ENCODE measurements at regions not wholly inside any gene's neighbourhood (a gene's known extent, or its start where the extent isn't known, plus 50 kb on each side); places are given as distances from the start of the nearest gene placed in this dataset.

- no peak for DNase-seq (ENCODE audit: low spot score)
- intact Hi-C loops (cut with DNase I): no loop called here
Observed at GRCh38 chr11:104830508-104830907, 67.8 kb downstream of the CASP12 start.

GRCh38 chr11:104830080-104830479 is 68.2 kb downstream of the CASP12 start:
- DNase-seq (ENCODE audit: low spot score): no peak
- intact Hi-C loops (cut with DNase I): no loop called here

- DNase-seq (ENCODE audit: low spot score): no peak
- intact Hi-C loops (cut with DNase I): no loop called here
Observed at GRCh38 chr11:104826772-104827171, 71.5 kb downstream of the CASP12 start.

- intact Hi-C loops (cut with DNase I): no loop called here
Observed at GRCh38 chr11:104823657-104824056, 74.6 kb downstream of the CASP12 start.

GRCh38 chr11:104820431-104820830 is 77.8 kb downstream of the CASP12 start:
- DNase-seq (ENCODE audit: low spot score): no peak
- intact Hi-C loops (cut with DNase I): no loop called here

More at GRCh38 chr11:104823657-104824056, 74.6 kb downstream of the CASP12 start:
- DNase-seq (ENCODE audit: low spot score): no peak

- DNase-seq (ENCODE audit: low spot score): no peak
- intact Hi-C loops (cut with DNase I): no loop called here
Observed at GRCh38 chr11:104819603-104820002, 78.7 kb downstream of the CASP12 start.

- no peak for DNase-seq (ENCODE audit: low spot score)
- intact Hi-C loops (cut with DNase I): no loop called here
Observed at GRCh38 chr11:104819107-104819506, 79.2 kb downstream of the CASP12 start.

- DNase-seq (ENCODE audit: low spot score): no peak
- intact Hi-C loops (cut with DNase I): no loop called here
Observed at GRCh38 chr11:104817973-104818372, 80.3 kb downstream of the CASP12 start.

- no peak for DNase-seq (ENCODE audit: low spot score)
- intact Hi-C loops (cut with DNase I): no loop called here
Observed at GRCh38 chr11:104813532-104813931, 84.7 kb downstream of the CASP12 start.

GRCh38 chr11:104812103-104812788 is 86.0 kb downstream of the CASP12 start:
- intact Hi-C loops (cut with DNase I): no loop called here

GRCh38 chr11:104803776-104804175 is 94.5 kb downstream of the CASP12 start:
- no peak for DNase-seq (ENCODE audit: low spot score)
- intact Hi-C loops (cut with DNase I): no loop called here

More at GRCh38 chr11:104812103-104812788, 86.0 kb downstream of the CASP12 start:
- DNase-seq (ENCODE audit: low spot score): no peak

- DNase-seq (ENCODE audit: low spot score): no peak
- intact Hi-C loops (cut with DNase I): no loop called here
Observed at GRCh38 chr11:104799251-104799650, 99.0 kb downstream of the CASP12 start.

- intact Hi-C loops (cut with DNase I): no loop called here
- no peak for DNase-seq (ENCODE audit: low spot score)
Observed at GRCh38 chr11:104798789-104799188, 99.5 kb downstream of the CASP12 start.

- no peak for DNase-seq (ENCODE audit: low spot score)
- intact Hi-C loops (cut with DNase I): no loop called here
Observed at GRCh38 chr11:104796301-104796700, 102.0 kb downstream of the CASP12 start.

- DNase-seq (ENCODE audit: low spot score): no peak
- intact Hi-C loops (cut with DNase I): no loop called here
Observed at GRCh38 chr11:104795501-104796213, 102.6 kb downstream of the CASP12 start.

GRCh38 chr11:104792861-104793260 is 105.4 kb downstream of the CASP12 start:
- no peak for DNase-seq (ENCODE audit: low spot score)
- intact Hi-C loops (cut with DNase I): no loop called here

- DNase-seq (ENCODE audit: low spot score): no peak
- intact Hi-C loops (cut with DNase I): no loop called here
Observed at GRCh38 chr11:104791896-104792295, 106.4 kb downstream of the CASP12 start.

GRCh38 chr11:104784684-104785460 is 113.4 kb downstream of the CASP12 start:
- DNase-seq (ENCODE audit: low spot score): no peak
- intact Hi-C loops (cut with DNase I): no loop called here

GRCh38 chr11:104783241-104783640 is 115.0 kb downstream of the CASP12 start:
- no peak for DNase-seq (ENCODE audit: low spot score)
- intact Hi-C loops (cut with DNase I): no loop called here

- intact Hi-C loops (cut with DNase I): no loop called here
- no peak for DNase-seq (ENCODE audit: low spot score)
Observed at GRCh38 chr11:104782377-104782754, 115.9 kb downstream of the CASP12 start.
